K562 (cell line): ENCODE measurements at regions not wholly inside any gene's neighbourhood (a gene's known extent, or its start where the extent isn't known, plus 50 kb on each side); places are given as distances from the start of the nearest gene placed in this dataset.
A peak's percentile ranks its signal among the peaks of the same experiment; 100 is the strongest.

Experiments used
- CC2D1A ChIP-seq: fragments of 450-650 bp; IDR thresholded peaks from 2 replicates; pipeline ENCODE4 v1.6.1; 2017; ENCODE audit warnings: mild to moderate bottlenecking
- DIDO1 ChIP-seq: fragments of 450-650 bp; IDR thresholded peaks from 2 replicates; pipeline ENCODE4 v1.6.1; 2016; ENCODE audit warnings: low read depth, missing biosample characterization, missing genetic modification characterization
- ELF4 ChIP-seq: fragments of 450-650 bp; formaldehyde crosslinking; IDR thresholded peaks from 2 replicates; pipeline ENCODE4 v1.4.0; 2022; ENCODE audit warnings: missing genetic modification characterization
- EP300 ChIP-seq: IDR thresholded peaks from 2 replicates; pipeline ENCODE4 v1.6.1; 2012; ENCODE audit warnings: low read length, improper control_type of control experiment
- EP400 ChIP-seq: fragments of 450-650 bp; IDR thresholded peaks from 2 replicates; pipeline ENCODE4 v1.6.1; 2017; ENCODE audit warnings: antibody characterized with exemption, mild to moderate bottlenecking, moderate library complexity
- HDAC3 ChIP-seq: fragments of 450-650 bp; IDR thresholded peaks from 2 replicates; pipeline ENCODE4 v1.6.1; 2018; ENCODE audit warnings: borderline replicate concordance, mild to moderate bottlenecking, moderate library complexity; ENCODE audit not compliant: partially characterized antibody
- HLTF ChIP-seq: fragments of 450-650 bp; IDR thresholded peaks from 2 replicates; pipeline ENCODE4 v1.6.1; 2016
- ILF3 ChIP-seq: fragments of 450-650 bp; IDR thresholded peaks from 2 replicates; pipeline ENCODE4 v1.6.1; 2018; ENCODE audit warnings: antibody characterized with exemption, mild to moderate bottlenecking, moderate library complexity, borderline replicate concordance
- NR2C1 ChIP-seq, 2 experiments: fragments of 450-650 bp; IDR thresholded peaks; 2 replicates each; pipeline ENCODE4 v1.6.1; 2017; ENCODE audit warnings: mild to moderate bottlenecking in 2 of 2, antibody characterized with exemption in 1 of 2, inconsistent platforms in 1 of 2, missing compliant biosample characterization in 1 of 2, missing genetic modification characterization in 1 of 2
- PCBP2 ChIP-seq: fragments of 200-400 bp; formaldehyde crosslinking; IDR thresholded peaks from 2 replicates; pipeline ENCODE4 v1.6.1; 2018; ENCODE audit warnings: low read length, low read depth, mild to moderate bottlenecking, moderate library complexity; ENCODE audit not compliant: poor library complexity, severe bottlenecking
- PTRF ChIP-seq: fragments of 450-650 bp; IDR thresholded peaks from 2 replicates; pipeline ENCODE4 v1.6.1; 2016; ENCODE audit warnings: mild to moderate bottlenecking, missing genetic modification characterization, missing compliant biosample characterization
- RBFOX2 ChIP-seq: fragments of 200-400 bp; formaldehyde crosslinking; IDR thresholded peaks from 2 replicates; pipeline ENCODE4 v1.6.1; 2017; ENCODE audit warnings: low read depth, mild to moderate bottlenecking, low read length, moderate library complexity
- RFX1 ChIP-seq: fragments of 450-650 bp; IDR thresholded peaks from 2 replicates; pipeline ENCODE4 v1.6.1; 2016; ENCODE audit warnings: mild to moderate bottlenecking, moderate library complexity
- SMARCA4 ChIP-seq: fragments of 450-650 bp; IDR thresholded peaks from 2 replicates; pipeline ENCODE4 v1.6.1; 2016
- ZNF253 ChIP-seq: fragments of 250-450 bp; sonication (Bioruptor Pico); conservative IDR thresholded peaks from 2 replicates; pipeline ENCODE4 v1.6.1; 2021; ENCODE audit warnings: mild to moderate bottlenecking
- ZNF324 ChIP-seq: fragments of 250-450 bp; sonication (Bioruptor Pico); IDR thresholded peaks from 2 replicates; pipeline ENCODE4 v1.4.0; 2020; ENCODE audit warnings: mild to moderate bottlenecking
- ZNF766 ChIP-seq: fragments of 200-800 bp; sonication (Bioruptor generic); conservative IDR thresholded peaks from 2 replicates; pipeline ENCODE4 v1.6.1; 2016; ENCODE audit warnings: missing genetic modification characterization, missing compliant biosample characterization
- TF ChIP-seq, protein P1 (sequence below), 2 experiments: fragments of 450-650 bp; IDR thresholded peaks; 2 replicates each; pipeline ENCODE4 v1.6.1; 2016; ENCODE audit warnings: mild to moderate bottlenecking in 2 of 2, borderline replicate concordance in 1 of 2, low read depth in 1 of 2, moderate library complexity in 1 of 2
- TF ChIP-seq, protein P2 (sequence below), 2 experiments: fragments of 450-650 bp in 1 of 2; sonication (generic) in 1 of 2; formaldehyde crosslinking in 1 of 2; IDR thresholded peaks in 1 of 2; conservative IDR thresholded peaks in 1 of 2; 2 replicates each; pipeline versions ENCODE4 v1.6.1 to v1.8.1; 2016 to 2023; ENCODE audit warnings: mild to moderate bottlenecking in 2 of 2, moderate library complexity in 2 of 2, inconsistent platforms in 1 of 2, missing genetic modification reagents in 1 of 2

DNA sequence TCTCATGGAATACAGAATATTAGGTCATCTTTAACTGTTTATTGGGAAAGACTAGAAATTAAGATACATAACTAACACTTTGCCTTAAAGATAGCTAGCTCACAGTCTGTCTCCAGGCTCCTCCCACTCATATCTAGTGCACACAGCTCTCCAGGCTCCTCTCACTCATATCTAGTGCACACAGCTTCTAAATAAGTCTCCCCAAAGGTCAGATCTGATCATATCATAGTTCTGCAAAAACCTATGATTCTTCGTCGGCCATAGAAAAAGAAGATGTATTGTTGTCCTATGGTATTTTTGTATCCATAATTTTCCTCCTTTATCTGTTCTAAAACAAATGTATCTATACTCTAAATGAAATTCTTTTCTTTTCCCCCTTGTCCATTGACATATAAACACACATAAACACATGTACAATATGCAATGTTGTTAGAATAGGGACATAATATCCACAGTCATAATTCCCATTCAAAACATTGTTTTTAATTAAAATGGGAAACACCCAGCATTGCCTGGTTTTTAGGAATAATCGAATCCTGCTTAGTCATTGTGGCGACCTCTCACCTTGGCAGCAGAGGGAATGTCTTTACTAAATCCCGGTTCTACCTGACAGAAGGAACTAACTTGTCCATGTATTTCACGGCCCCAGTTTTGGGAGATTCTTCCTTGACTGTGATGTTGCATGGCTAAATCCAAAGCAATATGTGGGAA lies 1282.0 kb downstream of the PCDH7 start (continued):
- TF ChIP-seq, protein P1, sequence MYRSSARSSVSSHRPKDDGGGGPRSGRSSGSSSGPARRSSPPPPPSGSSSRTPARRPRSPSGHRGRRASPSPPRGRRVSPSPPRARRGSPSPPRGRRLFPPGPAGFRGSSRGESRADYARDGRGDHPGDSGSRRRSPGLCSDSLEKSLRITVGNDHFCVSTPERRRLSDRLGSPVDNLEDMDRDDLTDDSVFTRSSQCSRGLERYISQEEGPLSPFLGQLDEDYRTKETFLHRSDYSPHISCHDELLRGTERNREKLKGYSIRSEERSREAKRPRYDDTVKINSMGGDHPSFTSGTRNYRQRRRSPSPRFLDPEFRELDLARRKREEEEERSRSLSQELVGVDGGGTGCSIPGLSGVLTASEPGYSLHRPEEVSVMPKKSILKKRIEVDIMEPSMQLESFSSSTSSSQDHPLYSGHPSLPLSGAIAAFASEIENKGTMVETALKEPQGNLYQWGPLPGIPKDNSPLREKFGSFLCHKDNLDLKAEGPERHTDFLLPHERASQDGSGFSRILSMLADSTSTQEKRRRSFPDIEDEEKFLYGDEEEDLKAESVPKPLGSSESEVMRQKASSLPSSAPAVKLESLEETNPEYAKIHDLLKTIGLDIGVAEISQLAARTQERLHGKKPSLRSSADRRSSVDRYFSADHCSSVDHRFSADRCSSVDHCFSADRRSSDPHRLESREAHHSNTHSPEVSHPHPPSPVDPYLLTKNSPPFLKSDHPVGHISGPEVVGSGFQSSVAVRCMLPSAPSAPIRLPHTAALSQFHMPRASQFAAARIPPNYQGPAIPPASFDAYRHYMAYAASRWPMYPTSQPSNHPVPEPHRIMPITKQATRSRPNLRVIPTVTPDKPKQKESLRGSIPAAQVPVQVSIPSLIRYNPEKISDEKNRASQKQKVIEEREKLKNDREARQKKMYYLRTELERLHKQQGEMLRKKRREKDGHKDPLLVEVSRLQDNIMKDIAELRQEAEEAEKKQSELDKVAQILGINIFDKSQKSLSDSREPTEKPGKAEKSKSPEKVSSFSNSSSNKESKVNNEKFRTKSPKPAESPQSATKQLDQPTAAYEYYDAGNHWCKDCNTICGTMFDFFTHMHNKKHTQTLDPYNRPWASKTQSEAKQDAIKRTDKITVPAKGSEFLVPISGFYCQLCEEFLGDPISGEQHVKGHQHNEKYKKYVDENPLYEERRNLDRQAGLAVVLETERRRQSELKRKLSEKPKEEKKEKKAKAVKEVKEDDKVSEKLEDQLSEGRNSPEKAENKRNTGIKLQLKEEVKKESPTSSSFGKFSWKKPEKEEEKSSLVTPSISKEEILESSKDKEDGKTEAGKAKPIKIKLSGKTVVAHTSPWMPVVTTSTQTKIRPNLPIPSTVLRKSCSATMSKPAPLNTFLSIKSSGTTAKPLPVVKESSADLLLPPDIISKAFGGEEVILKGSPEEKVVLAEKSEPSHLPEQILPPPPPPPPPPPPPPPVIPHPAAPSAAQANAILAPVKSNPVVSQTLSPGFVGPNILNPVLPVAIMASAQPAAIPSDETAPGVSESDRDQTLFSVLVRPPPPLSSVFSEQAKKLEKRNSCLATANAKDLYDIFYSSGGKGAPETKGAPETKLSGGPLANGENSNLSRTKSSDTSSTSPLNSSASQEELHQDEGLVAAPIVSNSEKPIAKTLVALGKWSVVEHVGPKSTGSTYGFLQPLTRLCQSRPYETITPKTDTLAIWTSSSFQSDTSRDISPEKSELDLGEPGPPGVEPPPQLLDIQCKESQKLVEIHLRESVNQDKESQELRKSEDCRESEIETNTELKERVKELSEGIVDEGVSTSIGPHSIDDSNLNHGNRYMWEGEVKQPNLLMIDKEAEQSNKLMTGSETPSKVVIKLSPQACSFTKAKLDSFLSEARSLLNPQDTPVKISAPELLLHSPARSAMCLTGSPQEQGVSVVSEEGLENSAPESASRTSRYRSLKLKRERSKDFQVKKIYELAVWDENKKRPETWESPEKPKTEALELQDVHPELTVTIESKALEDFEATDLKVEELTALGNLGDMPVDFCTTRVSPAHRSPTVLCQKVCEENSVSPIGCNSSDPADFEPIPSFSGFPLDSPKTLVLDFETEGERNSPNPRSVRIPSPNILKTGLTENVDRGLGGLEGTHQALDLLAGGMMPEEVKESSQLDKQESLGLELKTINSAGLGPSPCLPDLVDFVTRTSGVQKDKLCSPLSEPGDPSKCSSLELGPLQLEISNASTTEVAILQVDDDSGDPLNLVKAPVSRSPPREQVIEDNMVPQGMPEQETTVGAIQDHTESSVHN (IDR thresholded peaks at IDR 0.05; ENCODE audit: borderline replicate concordance in 1 of 2, low read depth in 1 of 2), result no peak
- TF ChIP-seq PTRF (tag) (no peak), EP400 (no peak), ZNF766 (CRISPR knock-in tag) (no peak), HLTF (no peak), RFX1 (0 out of 2 replicates have a peak, but pooled peaks have one; percentile 5), DIDO1 (tag) (no peak), SMARCA4 (peak; percentile 94), PCBP2 (no peak), NR2C1 (IDR thresholded peaks at IDR 0.05) (peak; percentile 47), NR2C1 (tag; IDR thresholded peaks at IDR 0.05) (peak; percentile 75; the same call in 1 of the 2 replicates), CC2D1A (peak; percentile 80; the same call in 1 of the 2 replicates), ZNF324 (CRISPR knock-in tag) (no peak), RBFOX2 (peak; percentile 37; the same call in 1 of the 2 replicates), ILF3 (no peak), ELF4 (no peak), ZNF253 (CRISPR knock-in tag) (no peak), HDAC3 (peak; percentile 71), EP300 (peak; percentile 92)
- TF ChIP-seq, protein P2, sequence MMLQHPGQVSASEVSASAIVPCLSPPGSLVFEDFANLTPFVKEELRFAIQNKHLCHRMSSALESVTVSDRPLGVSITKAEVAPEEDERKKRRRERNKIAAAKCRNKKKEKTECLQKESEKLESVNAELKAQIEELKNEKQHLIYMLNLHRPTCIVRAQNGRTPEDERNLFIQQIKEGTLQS (IDR thresholded peaks at IDR 0.05), result peak; percentile 12; the same call in 1 of the 2 replicates
- TF ChIP-seq, protein P2 (CRISPR knock-in tag; conservative IDR thresholded peaks at IDR 0.05), result no peak
